OCI-LY1 (cell line): ENCODE measurements at regions not wholly inside any gene's neighbourhood (a gene's known extent, or its start where the extent isn't known, plus 50 kb on each side); places are given as distances from the start of the nearest gene placed in this dataset.

Experiments
- H2AFZ ChIP-seq: fragments of 200-600 bp; sonication (generic), shearing (Covaris generic); 2 replicates; pipeline ENCODE4 v1.6.0; 2014; ENCODE audit warnings: antibody characterized with exemption, mild to moderate bottlenecking, low read length
- H3F3A ChIP-seq: fragments of 200-600 bp; sonication (generic), shearing (Covaris generic); 2 replicates; pipeline ENCODE4 v1.6.0; 2014; ENCODE audit warnings: mild to moderate bottlenecking, antibody characterized with exemption, low read length, moderate library complexity; ENCODE audit not compliant: insufficient read depth
- H3K27ac ChIP-seq: fragments of 200-600 bp; sonication (generic); 2 replicates; pipeline ENCODE4 v1.5.1; 2014; ENCODE audit warnings: low read length, mixed run types, mild to moderate bottlenecking, low read depth; ENCODE audit not compliant: poor library complexity, severe bottlenecking
- H3K27me3 ChIP-seq: fragments of 200-600 bp; sonication (generic); 2 replicates; pipeline ENCODE4 v1.6.0; 2014; ENCODE audit warnings: antibody characterized with exemption, mild to moderate bottlenecking, low read length, moderate library complexity; ENCODE audit not compliant: insufficient read depth
- H3K36me3 ChIP-seq: fragments of 200-600 bp; sonication (generic); 2 replicates; pipeline ENCODE4 v1.6.1; 2014; ENCODE audit warnings: mild to moderate bottlenecking, antibody characterized with exemption, low read length, moderate library complexity, mixed read lengths; ENCODE audit not compliant: insufficient read depth
- H3K4me1 ChIP-seq: fragments of 200-600 bp; sonication (generic); 2 replicates; pipeline ENCODE4 v1.5.1; 2014; ENCODE audit warnings: mild to moderate bottlenecking, low read length, moderate library complexity; ENCODE audit not compliant: insufficient read depth, severe bottlenecking
- H3K4me2 ChIP-seq: fragments of 200-600 bp; sonication (generic), shearing (Covaris generic); 2 replicates; pipeline ENCODE4 v1.6.1; 2014; ENCODE audit warnings: low read length
- H3K4me3 ChIP-seq: fragments of 200-600 bp; sonication (generic); 2 replicates; pipeline ENCODE4 v1.5.1; 2014; ENCODE audit warnings: low read length, low read depth, mild to moderate bottlenecking, mixed read lengths; ENCODE audit not compliant: poor library complexity, severe bottlenecking
- H3K79me2 ChIP-seq: fragments of 200-600 bp; shearing (Covaris generic); 2 replicates; pipeline ENCODE4 v1.6.1; 2016; ENCODE audit warnings: mixed run types, low read length, mixed read lengths; ENCODE audit not compliant: insufficient read depth
- H3K9ac ChIP-seq: fragments of 200-600 bp; sonication (generic), shearing (Covaris generic); 2 replicates; pipeline ENCODE4 v1.6.1; 2014; ENCODE audit warnings: mild to moderate bottlenecking, low read length, mixed read lengths
- H3K9me2 ChIP-seq: fragments of 200-600 bp; sonication (generic), shearing (Covaris generic); 2 replicates; pipeline ENCODE4 v1.6.1; 2014; ENCODE audit warnings: low read depth, mild to moderate bottlenecking, low read length, mixed read lengths
- H3K9me3 ChIP-seq: fragments of 200-600 bp; shearing (Covaris generic); 2 replicates; pipeline ENCODE4 v1.6.1; 2014; ENCODE audit warnings: low read length, mixed read lengths
- H4K20me1 ChIP-seq: fragments of 200-600 bp; sonication (generic), shearing (Covaris generic); 2 replicates; pipeline ENCODE4 v1.6.0; 2016; ENCODE audit warnings: mild to moderate bottlenecking, low read length; ENCODE audit not compliant: insufficient read depth
- EZH2 ChIP-seq: fragments of 200-600 bp; sonication (generic), shearing (Covaris generic); IDR thresholded peaks from 2 replicates; pipeline ENCODE4 v1.8.0; 2017; ENCODE audit warnings: borderline replicate concordance, mixed run types, mild to moderate bottlenecking, antibody characterized with exemption, low read length, moderate library complexity, mixed read lengths
- TF ChIP-seq, protein P1 (sequence below): fragments of 200-600 bp; sonication (generic), shearing (Covaris generic); IDR thresholded peaks from 2 replicates; pipeline ENCODE4 v1.5.1; 2017; ENCODE audit warnings: mild to moderate bottlenecking, antibody characterized with exemption, low read length, moderate library complexity, mixed read lengths

DNA sequence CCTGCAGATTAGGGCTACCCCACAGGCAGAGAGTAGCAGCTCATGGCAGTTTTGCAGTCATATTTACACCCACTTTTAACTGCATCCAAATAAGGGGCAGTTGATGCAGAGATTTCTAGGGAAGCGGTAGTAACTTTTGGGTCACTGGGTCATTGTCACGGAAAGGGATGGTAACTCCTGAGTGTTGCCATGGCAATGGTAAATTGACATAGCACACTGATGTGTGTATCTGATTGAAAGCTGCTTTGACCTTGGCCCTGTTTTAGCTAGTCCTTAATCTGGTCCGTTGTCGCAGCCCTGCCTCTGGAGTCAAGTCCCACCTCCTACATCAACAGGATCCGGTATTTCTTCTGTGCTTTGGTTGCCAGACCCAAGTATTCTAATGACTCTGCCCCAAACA, 199.1 kb upstream of the TCF21 start:
- H4K20me1 ChIP-seq, result no peaks in the 10 kb centered on the region

DNA sequence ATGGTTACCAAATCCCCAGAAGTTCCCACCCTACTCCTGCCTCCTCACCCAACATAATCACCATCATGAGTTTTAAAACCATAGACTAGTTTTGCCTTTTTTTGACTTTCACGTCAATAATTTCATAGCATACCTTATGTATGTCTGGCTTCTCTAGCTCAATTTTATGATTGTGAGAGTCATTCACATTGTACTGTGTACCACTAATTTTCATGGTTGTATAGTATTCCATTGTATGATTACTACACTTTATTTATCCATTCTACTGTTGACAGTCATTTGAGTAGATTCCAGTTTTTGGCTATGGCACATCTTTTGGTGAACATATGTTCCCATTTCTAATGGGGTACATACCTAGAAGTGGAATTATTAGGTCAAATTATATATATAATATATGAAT, 195.3 kb upstream of the TCF21 start:
- Histone ChIP-seq H2AFZ (no peak overlapping the region), H3K4me1 (no peaks in the 10 kb centered on the region), H4K20me1 (no peaks in the 10 kb centered on the region), H3F3A (no peaks in the 10 kb centered on the region), H3K27me3 (no peaks in the 10 kb centered on the region), H3K79me2 (no peaks in the 10 kb centered on the region), H3K9me2 (no peaks in the 10 kb centered on the region), H3K4me2 (no peak overlapping the region), H3K27ac (no peak overlapping the region), H3K9ac (no peak overlapping the region), H3K36me3 (no peaks in the 10 kb centered on the region), H3K9me3 (no peaks in the 10 kb centered on the region), H3K4me3 (no peak overlapping the region)
- TF ChIP-seq, protein P1, sequence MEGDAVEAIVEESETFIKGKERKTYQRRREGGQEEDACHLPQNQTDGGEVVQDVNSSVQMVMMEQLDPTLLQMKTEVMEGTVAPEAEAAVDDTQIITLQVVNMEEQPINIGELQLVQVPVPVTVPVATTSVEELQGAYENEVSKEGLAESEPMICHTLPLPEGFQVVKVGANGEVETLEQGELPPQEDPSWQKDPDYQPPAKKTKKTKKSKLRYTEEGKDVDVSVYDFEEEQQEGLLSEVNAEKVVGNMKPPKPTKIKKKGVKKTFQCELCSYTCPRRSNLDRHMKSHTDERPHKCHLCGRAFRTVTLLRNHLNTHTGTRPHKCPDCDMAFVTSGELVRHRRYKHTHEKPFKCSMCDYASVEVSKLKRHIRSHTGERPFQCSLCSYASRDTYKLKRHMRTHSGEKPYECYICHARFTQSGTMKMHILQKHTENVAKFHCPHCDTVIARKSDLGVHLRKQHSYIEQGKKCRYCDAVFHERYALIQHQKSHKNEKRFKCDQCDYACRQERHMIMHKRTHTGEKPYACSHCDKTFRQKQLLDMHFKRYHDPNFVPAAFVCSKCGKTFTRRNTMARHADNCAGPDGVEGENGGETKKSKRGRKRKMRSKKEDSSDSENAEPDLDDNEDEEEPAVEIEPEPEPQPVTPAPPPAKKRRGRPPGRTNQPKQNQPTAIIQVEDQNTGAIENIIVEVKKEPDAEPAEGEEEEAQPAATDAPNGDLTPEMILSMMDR, result no peak
- TF ChIP-seq EZH2, result no peak

More for the DNA sequence above, 199.1 kb upstream of the TCF21 start:
- no peak overlapping the region for H3K9ac ChIP-seq
- no peak overlapping the region for H3K4me2 ChIP-seq
- H3K9me2 ChIP-seq, result no peaks in the 10 kb centered on the region
- H3F3A ChIP-seq, result no peaks in the 10 kb centered on the region
- no peaks in the 10 kb centered on the region for H3K27me3 ChIP-seq
- no peak overlapping the region for H3K4me3 ChIP-seq
- H2AFZ ChIP-seq, result no peak overlapping the region
- H3K79me2 ChIP-seq, result no peaks in the 10 kb centered on the region
- no peaks in the 10 kb centered on the region for H3K4me1 ChIP-seq
- no peaks in the 10 kb centered on the region for H3K36me3 ChIP-seq
- no peaks in the 10 kb centered on the region for H3K9me3 ChIP-seq
- TF ChIP-seq EZH2, result no peak
- TF ChIP-seq, protein P1, result no peak
- H3K27ac ChIP-seq, result no peak overlapping the region

GRCh38 chr6:133697185-133697584, 191.7 kb upstream of the TCF21 start:
- no peaks in the 10 kb centered on the region for H3K4me1 ChIP-seq
- H3K9me3 ChIP-seq, result no peaks in the 10 kb centered on the region
- no peaks in the 10 kb centered on the region for H3K27me3 ChIP-seq
- H3K4me3 ChIP-seq, result no peak overlapping the region
- no peaks in the 10 kb centered on the region for H3K9me2 ChIP-seq
- H3K4me2 ChIP-seq, result no peak overlapping the region
- no peak overlapping the region for H3K9ac ChIP-seq
- H2AFZ ChIP-seq, result no peak overlapping the region
- H3K36me3 ChIP-seq, result no peaks in the 10 kb centered on the region
- TF ChIP-seq EZH2, result no peak
- TF ChIP-seq, protein P1, result no peak
- H4K20me1 ChIP-seq, result no peaks in the 10 kb centered on the region
- H3K27ac ChIP-seq, result no peak overlapping the region
- no peaks in the 10 kb centered on the region for H3F3A ChIP-seq
- no peaks in the 10 kb centered on the region for H3K79me2 ChIP-seq
